ENCODE measurements at regions not wholly inside any gene's neighbourhood (a gene's known extent, or its start where the extent isn't known, plus 50 kb on each side); places are given as distances from the start of the nearest gene placed in this dataset.

DNA sequence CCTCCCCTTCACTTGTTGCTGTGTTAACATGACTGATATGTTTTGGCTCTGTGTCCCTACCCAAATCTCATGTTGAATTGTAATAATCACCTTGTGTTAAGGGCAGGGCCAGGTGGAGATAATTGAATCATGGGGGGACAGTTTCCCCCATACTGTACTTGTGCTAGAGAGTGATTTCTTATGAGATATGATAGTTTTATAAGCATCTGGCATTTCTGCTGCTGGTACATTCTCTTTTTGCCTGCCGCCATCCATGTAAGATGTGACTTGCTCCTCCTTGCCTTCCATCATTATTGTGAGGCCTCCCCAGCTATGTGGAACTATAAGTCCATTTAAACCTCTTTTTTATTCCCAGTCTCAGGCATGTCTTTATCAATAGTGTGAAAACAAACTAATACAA is 185.0 kb downstream of the TBX18 start:
- BruUV-seq (replicated peaks), result no TSS peak
- CTCF ChIA-PET, result no interaction called here

More for the DNA sequence above, 185.0 kb downstream of the TBX18 start:
- Histone ChIP-seq H3K4me1 (ENCODE audit: control insufficient read depth, extremely low read depth, insufficient read depth, low read length) (peaks cover 30% of the 10 kb centered on the region), H3K4me3 (replicated peaks in 1 of 3; ENCODE audit: insufficient read depth in 1 of 3, low read depth in 1 of 3, low read length in 3 of 3) (no peak overlapping the region), H3K9me3 (replicated peaks; ENCODE audit: control insufficient read depth, insufficient read depth, low read length) (no peaks in the 10 kb centered on the region), H3K4me2 (ENCODE audit: insufficient read depth, low read length) (no peak overlapping the region), H3K9ac (replicated peaks; ENCODE audit: extremely low read depth, insufficient read depth, low read length) (no peak overlapping the region), H3K9me1 (replicated peaks; ENCODE audit: control insufficient read depth, extremely low read depth, insufficient read depth, low read length) (no peaks in the 10 kb centered on the region), H3K27ac (ENCODE audit: insufficient read depth, low read depth, low read length) (no peak overlapping the region), H3K79me2 (ENCODE audit: control insufficient read depth, insufficient read depth, low read length) (no peaks in the 10 kb centered on the region), H2AFZ (ENCODE audit: low read depth, low read length) (no peak overlapping the region), H3K36me3 (ENCODE audit: control insufficient read depth in 2 of 2, extremely low read depth in 1 of 2, insufficient read depth in 2 of 2, low read length in 2 of 2) (no peaks in the 10 kb centered on the region), H3K27me3 (ENCODE audit: control insufficient read depth in 2 of 2, insufficient read depth in 2 of 2, low read length in 2 of 2) (no peaks in the 10 kb centered on the region), H4K20me1 (replicated peaks; ENCODE audit: control insufficient read depth, extremely low read depth, insufficient read depth, low read length) (no peaks in the 10 kb centered on the region)
- dilution Hi-C loops (cut with MboI; ENCODE audit: extremely low pct_ligation_motif_present, low sequenced_read_pairs), result no loop called here
- DNase-seq (ENCODE audit: low read depth, low spot score), result no peak
- TF ChIP-seq EZH2 (IDR thresholded peaks at IDR 0.05; ENCODE audit: borderline replicate concordance, low read depth, low read length, severe bottlenecking) (no peak), POLR2AphosphoS5 (IDR thresholded peaks at IDR 0.05; ENCODE audit: insufficient read depth, low read depth, low read length) (no peak), FOS (IDR thresholded peaks at IDR 0.05; ENCODE audit: borderline replicate concordance, insufficient read depth, low read length) (no peak), JUN (IDR thresholded peaks at IDR 0.05; ENCODE audit: borderline replicate concordance, insufficient read depth, insufficient read length, low read depth) (no peak), POLR2A (IDR thresholded peaks at IDR 0.05; ENCODE audit: low read depth, low read length) (no peak), MYC (IDR thresholded peaks at IDR 0.05; ENCODE audit: low read depth, low read length) (no peak), GATA2 (IDR thresholded peaks at IDR 0.05; ENCODE audit: insufficient read depth, insufficient read length, low read depth, low read length) (no peak)
- TF ChIP-seq, protein P1, sequence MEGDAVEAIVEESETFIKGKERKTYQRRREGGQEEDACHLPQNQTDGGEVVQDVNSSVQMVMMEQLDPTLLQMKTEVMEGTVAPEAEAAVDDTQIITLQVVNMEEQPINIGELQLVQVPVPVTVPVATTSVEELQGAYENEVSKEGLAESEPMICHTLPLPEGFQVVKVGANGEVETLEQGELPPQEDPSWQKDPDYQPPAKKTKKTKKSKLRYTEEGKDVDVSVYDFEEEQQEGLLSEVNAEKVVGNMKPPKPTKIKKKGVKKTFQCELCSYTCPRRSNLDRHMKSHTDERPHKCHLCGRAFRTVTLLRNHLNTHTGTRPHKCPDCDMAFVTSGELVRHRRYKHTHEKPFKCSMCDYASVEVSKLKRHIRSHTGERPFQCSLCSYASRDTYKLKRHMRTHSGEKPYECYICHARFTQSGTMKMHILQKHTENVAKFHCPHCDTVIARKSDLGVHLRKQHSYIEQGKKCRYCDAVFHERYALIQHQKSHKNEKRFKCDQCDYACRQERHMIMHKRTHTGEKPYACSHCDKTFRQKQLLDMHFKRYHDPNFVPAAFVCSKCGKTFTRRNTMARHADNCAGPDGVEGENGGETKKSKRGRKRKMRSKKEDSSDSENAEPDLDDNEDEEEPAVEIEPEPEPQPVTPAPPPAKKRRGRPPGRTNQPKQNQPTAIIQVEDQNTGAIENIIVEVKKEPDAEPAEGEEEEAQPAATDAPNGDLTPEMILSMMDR (IDR thresholded peaks at IDR 0.05; ENCODE audit: extremely low read depth in 1 of 2, insufficient read depth in 1 of 2, low read depth in 1 of 2, low read length in 2 of 2), result no peak
- TF ChIP-seq, protein P2, sequence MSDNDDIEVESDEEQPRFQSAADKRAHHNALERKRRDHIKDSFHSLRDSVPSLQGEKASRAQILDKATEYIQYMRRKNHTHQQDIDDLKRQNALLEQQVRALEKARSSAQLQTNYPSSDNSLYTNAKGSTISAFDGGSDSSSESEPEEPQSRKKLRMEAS (IDR thresholded peaks at IDR 0.05; ENCODE audit: insufficient read depth, insufficient read length), result no peak
- FAIRE-seq, result no peak
- intact Hi-C loops (cut with micrococcal nuclease), result loop anchor here (5.0 kb wide), 2 partner anchors 38 to 153 kb away; no protein-coding TSS in a partner anchor
- POLR2A ChIA-PET, result no interaction called here
